IMR-90 (cell line): ENCODE measurements at regions not wholly inside any gene's neighbourhood (a gene's known extent, or its start where the extent isn't known, plus 50 kb on each side); places are given as distances from the start of the nearest gene placed in this dataset.

Experiments
- ATAC-seq: fragments of 200-7000 bp; cut with Tn5 transposase; 2 replicates; pipeline ENCODE4 v1.9.1; 2020; ENCODE audit warnings: low read depth, mild to moderate bottlenecking, moderate library complexity
- BruUV-seq: library from RNA; stranded (reverse); fragments of 400-500 nt; replicated peaks from 2 replicates; lab custom pipeline; 2021; lab: Mats Ljungman, UMichigan
- CTCF ChIA-PET: fragments of 300-600 bp; formaldehyde crosslinking; extraction: SDS; loops from one replicate; lab custom pipeline; 2021; ENCODE audit warnings: antibody characterized with exemption; lab: Yijun Ruan, JAX
- POLR2A ChIA-PET: fragments of 300-600 bp; sonication (Branson Sonifier 250); formaldehyde crosslinking; loops from one replicate; lab custom pipeline; 2022; ENCODE audit warnings: antibody characterized with exemption; ENCODE audit not compliant: unreplicated experiment; lab: Charles Lee
- DNase-seq: peaks from one replicate; pipeline ENCODE4 v3.0.0; 2013
- H2AFZ ChIP-seq: replicated peaks from 2 replicates; pipeline ENCODE3; 2013; ENCODE audit warnings: low read length, mild to moderate bottlenecking; ENCODE audit not compliant: poor library complexity
- H2AK5ac ChIP-seq: 2 replicates; pipeline ENCODE4 v1.6.1; 2013; ENCODE audit warnings: low read depth, low read length, inconsistent platforms
- H2AK9ac ChIP-seq: replicated peaks from 2 replicates; pipeline ENCODE3; 2013; ENCODE audit warnings: mild to moderate bottlenecking, low read depth, low read length, moderate library complexity; ENCODE audit not compliant: poor library complexity
- H2BK120ac ChIP-seq: 2 replicates; pipeline ENCODE4 v1.6.1; 2013; ENCODE audit warnings: low read depth, low read length, inconsistent platforms
- H2BK15ac ChIP-seq: 3 replicates; pipeline ENCODE4 v1.6.1; 2013; ENCODE audit warnings: low read depth, low read length, inconsistent platforms
- H2BK20ac ChIP-seq: 2 replicates; pipeline ENCODE4 v1.6.1; 2013; ENCODE audit warnings: low read depth, mild to moderate bottlenecking, inconsistent platforms, low read length, moderate library complexity
- H2BK5ac ChIP-seq: 2 replicates; pipeline ENCODE4 v1.6.1; 2013; ENCODE audit warnings: mild to moderate bottlenecking, low read depth, low read length, inconsistent platforms; ENCODE audit not compliant: poor library complexity, severe bottlenecking
- H3K14ac ChIP-seq: replicated peaks from 2 replicates; pipeline ENCODE4 v1.6.1; 2013; ENCODE audit warnings: low read depth, low read length, inconsistent platforms
- H3K18ac ChIP-seq: 2 replicates; pipeline ENCODE4 v1.6.1; 2013; ENCODE audit warnings: low read depth, low read length, control low read depth
- H3K23ac ChIP-seq: 2 replicates; pipeline ENCODE4 v1.6.1; 2013; ENCODE audit warnings: low read depth, low read length, inconsistent platforms
- H3K27ac ChIP-seq: 2 replicates; pipeline ENCODE4 v1.5.1; 2013; ENCODE audit warnings: mild to moderate bottlenecking, control low read depth, low read length; ENCODE audit not compliant: insufficient read depth
- H3K27me3 ChIP-seq: 2 replicates; pipeline ENCODE4 v1.6.1; 2013; ENCODE audit warnings: low read length; ENCODE audit not compliant: control insufficient read depth, insufficient read depth
- H3K36me3 ChIP-seq: 2 replicates; pipeline ENCODE4 v1.6.1; 2013; ENCODE audit warnings: low read length, mixed read lengths; ENCODE audit not compliant: control insufficient read depth, insufficient read depth
- H3K4ac ChIP-seq: 2 replicates; pipeline ENCODE4 v1.6.1; 2013; ENCODE audit warnings: low read depth, low read length, inconsistent platforms
- H3K4me1 ChIP-seq: 2 replicates; pipeline ENCODE4 v1.6.1; 2013; ENCODE audit warnings: low read length, mixed read lengths; ENCODE audit not compliant: control insufficient read depth, insufficient read depth
- H3K4me2 ChIP-seq: 2 replicates; pipeline ENCODE4 v1.6.1; 2013; ENCODE audit warnings: low read depth, mild to moderate bottlenecking, control low read depth, low read length, moderate library complexity
- H3K4me3 ChIP-seq: 2 replicates; pipeline ENCODE4 v1.5.1; 2013; ENCODE audit warnings: low read depth, mild to moderate bottlenecking, control low read depth, low read length, moderate library complexity; ENCODE audit not compliant: insufficient read depth
- H3K56ac ChIP-seq: 2 replicates; pipeline ENCODE4 v1.6.1; 2013; ENCODE audit warnings: low read length, inconsistent platforms; ENCODE audit not compliant: insufficient read depth; ENCODE audit errors: extremely low read depth
- H3K79me1 ChIP-seq, 2 experiments: 2 replicates each; pipeline ENCODE4 v1.6.1; 2013; ENCODE audit warnings: low read length in 2 of 2, inconsistent platforms in 1 of 2, low read depth in 1 of 2
- H3K9ac ChIP-seq: 2 replicates; pipeline ENCODE4 v1.6.1; 2013; ENCODE audit warnings: low read depth, low read length, control low read depth
- H3K9me1 ChIP-seq: 2 replicates; pipeline ENCODE4 v1.6.1; 2013; ENCODE audit warnings: low read length, inconsistent platforms; ENCODE audit not compliant: insufficient read depth
- H3K9me3 ChIP-seq: 2 replicates; pipeline ENCODE4 v1.6.1; 2013; ENCODE audit warnings: low read length; ENCODE audit not compliant: control insufficient read depth, insufficient read depth
- H4K20me1 ChIP-seq: 2 replicates; pipeline ENCODE4 v1.6.1; 2013; ENCODE audit warnings: low read length, inconsistent platforms; ENCODE audit not compliant: insufficient read depth
- H4K5ac ChIP-seq: 2 replicates; pipeline ENCODE4 v1.6.1; 2013; ENCODE audit warnings: mild to moderate bottlenecking, low read depth, low read length, control low read depth
- H4K8ac ChIP-seq, 2 experiments: 2 replicates each; pipeline ENCODE4 v1.6.1; 2013; ENCODE audit warnings: low read depth in 2 of 2, low read length in 2 of 2, control low read depth in 1 of 2, inconsistent platforms in 1 of 2
- H4K91ac ChIP-seq: 2 replicates; pipeline ENCODE4 v1.6.1; 2013; ENCODE audit warnings: low read depth, low read length, inconsistent platforms; ENCODE audit not compliant: insufficient read depth
- BHLHE40 ChIP-seq: fragments of 150-350 bp; IDR thresholded peaks from 2 replicates; pipeline ENCODE4 v1.6.1; 2016; ENCODE audit warnings: mild to moderate bottlenecking, low read depth, low read length
- CEBPB ChIP-seq: IDR thresholded peaks from 2 replicates; pipeline ENCODE4 v1.6.1; 2012; ENCODE audit warnings: low read depth, low read length, improper control_type of control experiment
- CHD1 ChIP-seq: IDR thresholded peaks from 2 replicates; pipeline ENCODE4 v1.6.1; 2012; ENCODE audit warnings: low read depth, low read length, improper control_type of control experiment
- CTCF ChIP-seq: conservative IDR thresholded peaks from 2 replicates; pipeline ENCODE4 v1.5.1; 2012; ENCODE audit warnings: mild to moderate bottlenecking, low read depth, low read length, improper control_type of control experiment
- ELK1 ChIP-seq: fragments of 150-350 bp; IDR thresholded peaks from 2 replicates; pipeline ENCODE4 v1.6.1; 2016; ENCODE audit warnings: low read depth, mild to moderate bottlenecking, low read length, moderate library complexity, borderline replicate concordance
- FOS ChIP-seq: fragments of 150-350 bp; IDR thresholded peaks from 2 replicates; pipeline ENCODE4 v1.6.1; 2016; ENCODE audit warnings: low read depth, low read length
- MAZ ChIP-seq: IDR thresholded peaks from 2 replicates; pipeline ENCODE4 v1.6.1; 2012; ENCODE audit warnings: low read depth, mild to moderate bottlenecking, low read length, improper control_type of control experiment, moderate library complexity, borderline replicate concordance
- MXI1 ChIP-seq: IDR thresholded peaks from 2 replicates; pipeline ENCODE4 v1.6.1; 2012; ENCODE audit warnings: low read depth, mild to moderate bottlenecking, low read length, moderate library complexity, borderline replicate concordance
- NFE2L2 ChIP-seq: fragments of 150-350 bp; IDR thresholded peaks from 2 replicates; pipeline ENCODE4 v1.6.1; 2016; ENCODE audit warnings: low read depth, mild to moderate bottlenecking, low read length
- POLR2A ChIP-seq: IDR thresholded peaks from 2 replicates; pipeline ENCODE4 v1.6.1; 2012; ENCODE audit warnings: mild to moderate bottlenecking, low read depth, low read length
- RAD21 ChIP-seq: IDR thresholded peaks from 2 replicates; pipeline ENCODE4 v1.6.1; 2012; ENCODE audit warnings: low read length, improper control_type of control experiment
- RCOR1 ChIP-seq: IDR thresholded peaks from 2 replicates; pipeline ENCODE4 v1.6.1; 2012; ENCODE audit warnings: mild to moderate bottlenecking, low read length, improper control_type of control experiment; ENCODE audit not compliant: insufficient replicate concordance
- RFX5 ChIP-seq: IDR thresholded peaks from 2 replicates; pipeline ENCODE4 v1.8.0; 2012; ENCODE audit warnings: low read depth, mild to moderate bottlenecking, low read length, moderate library complexity
- WGBS, 2 experiments: methylation state at CpG; one replicate each; pipeline versions ENCODE4 v1.1.5 to v1.1.7; 2013; ENCODE audit warnings: missing lambda C conversion rate in 2 of 2; ENCODE audit not compliant: insufficient read length in 1 of 2; ENCODE audit errors: extremely low coverage in 2 of 2; 5-methylcytosine and 5-hydroxymethylcytosine counted together
- dilution Hi-C: fragments of 300-500 bp; cut with HindIII; formaldehyde crosslinking; loops from one replicate; pipeline ENCODE4 v1.14.3; 2018; ENCODE audit warnings: low sequenced_read_pairs; ENCODE audit not compliant: unreplicated experiment
- in situ Hi-C: fragments of 300-500 bp; cut with MboI; formaldehyde crosslinking; loops from 3 replicates; pipeline ENCODE4 v1.14.3; 2019; ENCODE audit warnings: low sequenced_read_pairs, inconsistent platforms, mixed read lengths
- intact Hi-C: fragments of 100-400 bp; cut with micrococcal nuclease; formaldehyde crosslinking; loops from 2 replicates; pipeline ENCODE4 v1.10.0; 2022

DNA sequence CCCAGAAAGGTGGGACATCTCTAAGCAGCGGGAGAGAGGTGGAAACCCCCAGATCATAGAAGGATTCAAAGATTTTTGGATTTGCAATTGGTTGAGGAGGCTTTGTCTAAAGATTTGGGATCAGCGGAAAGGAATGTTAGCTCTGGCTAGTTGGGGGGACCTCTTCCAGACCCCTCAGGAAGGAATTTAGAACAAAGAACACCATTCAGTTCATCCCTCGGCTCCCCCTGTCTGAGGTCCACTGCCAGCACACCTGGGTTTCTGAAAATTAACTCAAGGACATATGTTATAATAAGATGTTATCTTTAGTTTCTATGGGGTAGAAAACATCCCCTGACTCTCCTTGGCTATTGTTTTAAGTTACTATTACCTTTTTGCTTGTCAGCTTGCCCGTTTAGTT, 163.6 kb downstream of the CEP135 start:
- no peak for DNase-seq
- H3K27me3 ChIP-seq, result no peaks in the 10 kb centered on the region
- no peak overlapping the region for H3K27ac ChIP-seq
- H3K9me1 ChIP-seq, result no peaks in the 10 kb centered on the region
- H3K56ac ChIP-seq, result no peak overlapping the region
- in situ Hi-C loops (no loop called here), intact Hi-C loops (no loop called here), dilution Hi-C loops (no loop called here)
- no peak overlapping the region for H3K23ac ChIP-seq
- H3K79me1 ChIP-seq, result no peaks in the 10 kb centered on the region
- no peak overlapping the region for H2BK5ac ChIP-seq
- no peak overlapping the region for H3K4me3 ChIP-seq
- H3K4me2 ChIP-seq, result no peak overlapping the region
- H3K14ac ChIP-seq, result no peak overlapping the region
- POLR2A ChIA-PET, result no interaction called here
- H4K91ac ChIP-seq, result no peak overlapping the region
- no peak overlapping the region for H2AK5ac ChIP-seq
- no peak overlapping the region for H2BK20ac ChIP-seq
- ATAC-seq, result no peak
- no peak for TF ChIP-seq RCOR1
- TF ChIP-seq CTCF, result no peak
- no peak for TF ChIP-seq FOS
- no peak for TF ChIP-seq ELK1
- no peak for TF ChIP-seq RAD21
- TF ChIP-seq MAZ, result no peak
- TF ChIP-seq POLR2A, result no peak
- no peak for TF ChIP-seq CHD1
- TF ChIP-seq NFE2L2, result no peak
- TF ChIP-seq RFX5, result no peak
- TF ChIP-seq BHLHE40, result no peak
- no peak for TF ChIP-seq CEBPB
- no peak for TF ChIP-seq MXI1
- no peak overlapping the region for H3K18ac ChIP-seq
- no peaks in the 10 kb centered on the region for H3K9me3 ChIP-seq
- no peak overlapping the region for H3K4ac ChIP-seq
- H2AK9ac ChIP-seq, result no peak overlapping the region
- 40% methylated on average over 1 of the region's 4 CpGs; no CpG with 5 or more reads in 1 of the 2 experiments for WGBS, 2 experiments
- H2BK120ac ChIP-seq, result no peak overlapping the region
- H2BK15ac ChIP-seq, result no peak overlapping the region
- no peak overlapping the region for H4K5ac ChIP-seq
- BruUV-seq, result no TSS peak
- no peak overlapping the region for H3K9ac ChIP-seq
- no peaks in the 10 kb centered on the region for H4K20me1 ChIP-seq
- no peaks in the 10 kb centered on the region for H3K4me1 ChIP-seq
- H2AFZ ChIP-seq, result no peak overlapping the region
- CTCF ChIA-PET, result interaction anchor here (0.6 kb wide), 1 partner anchor 70 kb away, joined by 5 read pairs; no protein-coding TSS in a partner anchor
- no peak overlapping the region for H4K8ac ChIP-seq
- H3K36me3 ChIP-seq, result no peaks in the 10 kb centered on the region
